Tibial nerve (tissue), 4 donors: ENCODE measurements at regions not wholly inside any gene's neighbourhood (a gene's known extent, or its start where the extent isn't known, plus 50 kb on each side); places are given as distances from the start of the nearest gene placed in this dataset.

Experiments
- DNase-seq, 2 donors: peaks; one replicate each; pipeline ENCODE4 v3.0.0-alpha.2; 2019; ENCODE audit warnings: low spot score in 2 of 2
- H3K27ac ChIP-seq, 4 donors: fragments of 200-600 bp; sonication (generic) in 3 of 4; one replicate each; pipeline ENCODE4 v1.5.1; 2017 to 2019; ENCODE audit warnings: mild to moderate bottlenecking in 1 of 4
- H3K27me3 ChIP-seq, 2 donors: fragments of 200-600 bp; sonication (generic) in 1 of 2; one replicate each; pipeline versions ENCODE4 v1.5.1 to v1.6.0; 2017 to 2019
- H3K36me3 ChIP-seq, 3 donors: fragments of 200-600 bp; sonication (generic); one replicate each; pipeline ENCODE4 v1.5.1; 2018 to 2019
- H3K4me1 ChIP-seq, 4 donors: fragments of 200-600 bp; sonication (generic) in 3 of 4; one replicate each; pipeline ENCODE4 v1.5.1; 2017 to 2019
- H3K4me3 ChIP-seq, 4 donors: fragments of 200-600 bp; sonication (generic) in 3 of 4; one replicate each; pipeline ENCODE4 v1.5.1; 2017 to 2019; ENCODE audit warnings: mild to moderate bottlenecking in 1 of 4, moderate library complexity in 1 of 4
- H3K9me3 ChIP-seq, 4 donors: fragments of 200-600 bp; sonication (generic) in 3 of 4; one replicate each; pipeline ENCODE4 v1.5.1; 2017 to 2019
- EP300 ChIP-seq, 2 donors: sonication (generic); formaldehyde crosslinking; IDR thresholded peaks; one replicate each; pipeline ENCODE4 v1.6.1; 2017; ENCODE audit warnings: antibody characterized with exemption in 2 of 2, mild to moderate bottlenecking in 1 of 2
- POLR2A ChIP-seq, 2 donors: fragments of 450-650 bp; IDR thresholded peaks; one replicate each; pipeline ENCODE4 v1.6.1; 2017; ENCODE audit warnings: antibody characterized with exemption in 2 of 2, mild to moderate bottlenecking in 2 of 2, moderate library complexity in 2 of 2
- WGBS, 2 donors: methylation state at CpG; one replicate each; pipeline ENCODE4 v1.1.5; 2018; 5-methylcytosine and 5-hydroxymethylcytosine counted together
- TF ChIP-seq, protein P1 (sequence below), 5 experiments: fragments of 200-600 bp in 3 of 5; fragments of 450-650 bp in 2 of 5; sonication (generic) in 3 of 5; IDR thresholded peaks; one replicate each; pipeline ENCODE4 v1.5.1; 2016 to 2019; ENCODE audit warnings: antibody characterized with exemption in 5 of 5, mild to moderate bottlenecking in 3 of 5, moderate library complexity in 2 of 5

- DNase-seq: no peak
- no peaks in the 10 kb centered on the region for H3K4me1 ChIP-seq
- no peaks in the 10 kb centered on the region for H3K27me3 ChIP-seq
- WGBS, 2 donors: 50 to 51% methylated on average over 1 of the region's 1 CpG
- H3K36me3 ChIP-seq: no peaks in the 10 kb centered on the region
- H3K4me3 ChIP-seq: no peak overlapping the region
- H3K27ac ChIP-seq: no peak overlapping the region
- no peaks in the 10 kb centered on the region for H3K9me3 ChIP-seq
- TF ChIP-seq, protein P1, sequence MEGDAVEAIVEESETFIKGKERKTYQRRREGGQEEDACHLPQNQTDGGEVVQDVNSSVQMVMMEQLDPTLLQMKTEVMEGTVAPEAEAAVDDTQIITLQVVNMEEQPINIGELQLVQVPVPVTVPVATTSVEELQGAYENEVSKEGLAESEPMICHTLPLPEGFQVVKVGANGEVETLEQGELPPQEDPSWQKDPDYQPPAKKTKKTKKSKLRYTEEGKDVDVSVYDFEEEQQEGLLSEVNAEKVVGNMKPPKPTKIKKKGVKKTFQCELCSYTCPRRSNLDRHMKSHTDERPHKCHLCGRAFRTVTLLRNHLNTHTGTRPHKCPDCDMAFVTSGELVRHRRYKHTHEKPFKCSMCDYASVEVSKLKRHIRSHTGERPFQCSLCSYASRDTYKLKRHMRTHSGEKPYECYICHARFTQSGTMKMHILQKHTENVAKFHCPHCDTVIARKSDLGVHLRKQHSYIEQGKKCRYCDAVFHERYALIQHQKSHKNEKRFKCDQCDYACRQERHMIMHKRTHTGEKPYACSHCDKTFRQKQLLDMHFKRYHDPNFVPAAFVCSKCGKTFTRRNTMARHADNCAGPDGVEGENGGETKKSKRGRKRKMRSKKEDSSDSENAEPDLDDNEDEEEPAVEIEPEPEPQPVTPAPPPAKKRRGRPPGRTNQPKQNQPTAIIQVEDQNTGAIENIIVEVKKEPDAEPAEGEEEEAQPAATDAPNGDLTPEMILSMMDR (IDR thresholded peaks at IDR 0.05): no peak
- no peak for TF ChIP-seq EP300 (IDR thresholded peaks at IDR 0.05)
- TF ChIP-seq POLR2A (IDR thresholded peaks at IDR 0.05): no peak
Observed at GRCh38 chr7:85882335-85882734, 695.5 kb upstream of the SEMA3D start.

DNA sequence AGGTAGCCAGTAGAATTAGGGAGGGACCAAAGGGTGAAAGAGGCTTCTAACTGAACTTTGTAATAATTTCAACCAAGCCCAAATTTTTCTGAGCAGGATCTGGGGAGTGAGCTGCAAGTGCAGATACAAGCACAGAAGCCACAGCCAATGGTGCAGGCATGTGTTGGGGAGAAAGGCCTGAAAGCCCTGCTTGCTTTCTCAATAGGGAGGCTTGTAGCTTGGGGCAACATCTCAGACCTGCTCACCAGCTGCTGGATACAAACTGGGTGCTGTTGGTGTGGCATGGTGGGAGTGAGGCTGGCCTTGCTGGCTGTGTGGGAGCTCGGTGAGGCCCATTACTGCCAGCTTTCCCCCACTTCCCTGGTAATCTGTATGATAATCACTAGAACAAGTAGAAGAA, 688.5 kb upstream of the SEMA3D start:
- TF ChIP-seq, protein P1 (IDR thresholded peaks at IDR 0.05): no peak
- TF ChIP-seq POLR2A (IDR thresholded peaks at IDR 0.05) (no peak), EP300 (IDR thresholded peaks at IDR 0.05) (no peak)
- 80 to 85% methylated on average over 1 of the region's 1 CpG for WGBS, 2 donors
- Histone ChIP-seq H3K36me3 (no peaks in the 10 kb centered on the region), H3K4me3 (no peak overlapping the region), H3K27ac (no peak overlapping the region), H3K4me1 (no peaks in the 10 kb centered on the region), H3K27me3 (no peaks in the 10 kb centered on the region), H3K9me3 (no peaks in the 10 kb centered on the region)
- DNase-seq: no peak

- Histone ChIP-seq H3K4me3 (no peak overlapping the region), H3K27ac (no peak overlapping the region), H3K27me3 (no peaks in the 10 kb centered on the region), H3K9me3 (peaks cover 0 to 5% (median 0%) of the 10 kb centered on the region in 4 donors), H3K36me3 (no peaks in the 10 kb centered on the region), H3K4me1 (no peaks in the 10 kb centered on the region)
- DNase-seq: no peak
- WGBS, 2 donors: 98 to 100% methylated on average over 3 to 4 of the region's 4 CpGs
- TF ChIP-seq EP300 (IDR thresholded peaks at IDR 0.05) (no peak), POLR2A (IDR thresholded peaks at IDR 0.05) (no peak)
- TF ChIP-seq, protein P1 (IDR thresholded peaks at IDR 0.05): no peak
Observed at GRCh38 chr7:85866540-85866939, 679.7 kb upstream of the SEMA3D start.

DNA sequence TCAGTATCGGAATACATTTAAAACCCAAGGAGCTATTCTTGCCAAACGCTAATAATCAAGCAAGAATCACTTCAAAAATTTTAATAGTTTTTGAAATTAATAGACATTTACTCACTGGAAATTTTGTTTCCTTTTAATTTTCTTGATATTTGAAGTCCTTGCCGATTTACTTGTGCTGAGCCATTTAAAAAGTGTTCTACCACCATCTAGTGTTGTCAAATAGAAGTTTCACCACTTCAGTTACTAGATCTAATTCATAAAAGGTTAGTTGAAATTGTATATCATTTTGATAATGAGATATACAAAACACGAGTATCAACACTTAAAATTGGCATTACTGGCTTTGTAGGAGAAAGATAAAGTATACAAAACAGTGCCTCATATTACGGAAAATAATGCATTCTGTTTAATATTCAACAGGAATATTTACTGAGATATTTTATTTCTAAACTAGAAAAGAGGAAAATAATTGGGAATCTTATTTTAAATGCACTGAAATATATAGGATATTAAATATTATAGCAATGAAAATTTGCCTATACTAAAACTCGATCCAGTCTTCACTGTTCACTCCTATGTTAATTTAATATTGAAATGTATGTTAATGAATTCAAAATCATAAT, 664.8 kb upstream of the SEMA3D start:
- Histone ChIP-seq H3K4me1 (peaks cover 0 to 5% (median 2%) of the 10 kb centered on the region in 4 donors), H3K9me3 (no peaks in the 10 kb centered on the region), H3K27ac (no peak overlapping the region), H3K27me3 (no peaks in the 10 kb centered on the region), H3K4me3 (no peak overlapping the region), H3K36me3 (no peaks in the 10 kb centered on the region)
- no peak for DNase-seq
- 35 to 40% methylated on average over 6 of the region's 6 CpGs for WGBS, 2 donors
- TF ChIP-seq EP300 (IDR thresholded peaks at IDR 0.05) (no peak), POLR2A (IDR thresholded peaks at IDR 0.05) (no peak)
- TF ChIP-seq, protein P1 (IDR thresholded peaks at IDR 0.05): peak in 4 of 5 experiments; percentile 18 to 43 (median 29)

- no peak for TF ChIP-seq POLR2A (IDR thresholded peaks at IDR 0.05)
- no peak for TF ChIP-seq EP300 (IDR thresholded peaks at IDR 0.05)
- TF ChIP-seq, protein P1 (IDR thresholded peaks at IDR 0.05): no peak
- Histone ChIP-seq H3K36me3 (no peaks in the 10 kb centered on the region), H3K27ac (no peak overlapping the region), H3K4me1 (peaks cover 0 to 5% (median 2%) of the 10 kb centered on the region in 4 donors), H3K9me3 (no peaks in the 10 kb centered on the region), H3K4me3 (no peak overlapping the region), H3K27me3 (no peaks in the 10 kb centered on the region)
- 30 to 36% methylated on average over 1 of the region's 1 CpG for WGBS, 2 donors
- DNase-seq: no peak
Observed at GRCh38 chr7:85850381-85850780, 663.5 kb upstream of the SEMA3D start.
